22Rv1 (cell line): ENCODE measurements at regions not wholly inside any gene's neighbourhood (a gene's known extent, or its start where the extent isn't known, plus 50 kb on each side); places are given as distances from the start of the nearest gene placed in this dataset.

ENCODE experiments used
- CTCF ChIP-seq: fragments of 450-650 bp; IDR thresholded peaks from 2 replicates; pipeline ENCODE4 v1.5.1; 2017; ENCODE audit warnings: mild to moderate bottlenecking
- ZFX ChIP-seq: fragments of 450-650 bp; IDR thresholded peaks from 2 replicates; pipeline ENCODE4 v1.6.1; 2017; ENCODE audit warnings: antibody characterized with exemption, borderline replicate concordance

- TF ChIP-seq CTCF (no peak), ZFX (no peak)
Observed at GRCh38 chr2:54059986-54060385, 55.4 kb upstream of the ACYP2 start.
